Colonic mucosa (tissue), 4 donors: ENCODE measurements at regions not wholly inside any gene's neighbourhood (a gene's known extent, or its start where the extent isn't known, plus 50 kb on each side); places are given as distances from the start of the nearest gene placed in this dataset.

ENCODE experiments used
- DNase-seq: peaks from one replicate; pipeline ENCODE4 v3.0.0-alpha.2; 2020
- H3K27ac ChIP-seq: fragments of 200-600 bp; one replicate; pipeline ENCODE4 v1.8.0; 2021
- H3K27me3 ChIP-seq: fragments of 200-600 bp; one replicate; pipeline ENCODE4 v1.8.0; 2021
- H3K36me3 ChIP-seq: fragments of 200-600 bp; one replicate; pipeline ENCODE4 v1.8.0; 2021
- H3K4me1 ChIP-seq: fragments of 200-600 bp; one replicate; pipeline ENCODE4 v1.8.0; 2021; ENCODE audit warnings: mild to moderate bottlenecking
- H3K4me3 ChIP-seq: fragments of 200-600 bp; one replicate; pipeline ENCODE4 v1.8.0; 2021
- H3K9ac ChIP-seq, 2 donors: one replicate each; pipeline ENCODE4 v1.7.0; 2013; ENCODE audit warnings: control low read depth in 2 of 2, low read depth in 2 of 2, low read length in 2 of 2
- H3K9me3 ChIP-seq: fragments of 200-600 bp; one replicate; pipeline ENCODE4 v1.8.0; 2021
- intact Hi-C: fragments of 100-400 bp; cut with DNase I; formaldehyde crosslinking; loops from one replicate; pipeline ENCODE4 v1.14.1; 2022
- TF ChIP-seq, protein P1 (sequence below): fragments of 200-600 bp; IDR thresholded peaks from one replicate; pipeline ENCODE4 v1.8.0; 2022; ENCODE audit warnings: antibody characterized with exemption, mild to moderate bottlenecking
- donor health status: healthy.
- donor health status: DM: no; HTN: no; CAD: no.
- donor health status: DM: no; HTN: no; CAD: no.

DNA sequence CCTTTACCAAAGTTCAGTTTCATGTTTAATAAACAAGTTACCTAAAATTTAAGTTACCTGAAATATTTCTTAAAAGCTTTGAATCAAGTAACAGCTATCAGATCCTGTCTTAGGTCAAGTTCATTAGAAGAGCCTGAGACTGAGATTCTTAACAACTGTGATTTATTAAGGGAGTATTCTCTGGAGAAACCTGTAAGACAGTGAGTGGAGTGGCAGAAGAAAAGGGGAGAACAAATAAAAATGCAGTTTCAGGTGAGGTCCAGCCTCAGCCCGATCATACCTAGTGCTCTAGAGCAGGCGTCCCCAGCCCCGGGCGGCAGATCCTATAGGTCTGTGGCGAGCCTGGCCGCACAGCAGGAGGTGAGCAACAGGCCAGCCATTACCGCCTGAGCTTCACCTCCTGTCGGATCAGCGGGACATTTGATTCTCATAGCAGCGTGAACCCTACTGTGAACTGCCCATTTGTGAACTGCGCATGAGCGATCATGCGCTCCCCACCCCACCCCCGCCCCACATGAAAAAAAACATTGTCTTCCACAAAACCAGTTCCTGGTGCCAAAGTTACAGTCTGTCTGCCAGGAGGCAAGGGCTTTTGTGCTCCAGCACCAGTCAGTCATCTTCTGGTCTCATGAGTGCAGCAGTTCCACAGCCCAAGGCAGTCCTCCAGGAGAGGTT lies 59.2 kb upstream of the ADGRB3 start:
- Histone ChIP-seq H3K9me3 (no peaks in the 10 kb centered on the region), H3K9ac (no peak overlapping the region), H3K4me1 (no peaks in the 10 kb centered on the region), H3K27ac (no peak overlapping the region), H3K4me3 (no peak overlapping the region), H3K36me3 (no peaks in the 10 kb centered on the region), H3K27me3 (no peaks in the 10 kb centered on the region)
- DNase-seq = no peak
- intact Hi-C loops = no loop called here
- TF ChIP-seq, protein P1, sequence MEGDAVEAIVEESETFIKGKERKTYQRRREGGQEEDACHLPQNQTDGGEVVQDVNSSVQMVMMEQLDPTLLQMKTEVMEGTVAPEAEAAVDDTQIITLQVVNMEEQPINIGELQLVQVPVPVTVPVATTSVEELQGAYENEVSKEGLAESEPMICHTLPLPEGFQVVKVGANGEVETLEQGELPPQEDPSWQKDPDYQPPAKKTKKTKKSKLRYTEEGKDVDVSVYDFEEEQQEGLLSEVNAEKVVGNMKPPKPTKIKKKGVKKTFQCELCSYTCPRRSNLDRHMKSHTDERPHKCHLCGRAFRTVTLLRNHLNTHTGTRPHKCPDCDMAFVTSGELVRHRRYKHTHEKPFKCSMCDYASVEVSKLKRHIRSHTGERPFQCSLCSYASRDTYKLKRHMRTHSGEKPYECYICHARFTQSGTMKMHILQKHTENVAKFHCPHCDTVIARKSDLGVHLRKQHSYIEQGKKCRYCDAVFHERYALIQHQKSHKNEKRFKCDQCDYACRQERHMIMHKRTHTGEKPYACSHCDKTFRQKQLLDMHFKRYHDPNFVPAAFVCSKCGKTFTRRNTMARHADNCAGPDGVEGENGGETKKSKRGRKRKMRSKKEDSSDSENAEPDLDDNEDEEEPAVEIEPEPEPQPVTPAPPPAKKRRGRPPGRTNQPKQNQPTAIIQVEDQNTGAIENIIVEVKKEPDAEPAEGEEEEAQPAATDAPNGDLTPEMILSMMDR = no peak

DNA sequence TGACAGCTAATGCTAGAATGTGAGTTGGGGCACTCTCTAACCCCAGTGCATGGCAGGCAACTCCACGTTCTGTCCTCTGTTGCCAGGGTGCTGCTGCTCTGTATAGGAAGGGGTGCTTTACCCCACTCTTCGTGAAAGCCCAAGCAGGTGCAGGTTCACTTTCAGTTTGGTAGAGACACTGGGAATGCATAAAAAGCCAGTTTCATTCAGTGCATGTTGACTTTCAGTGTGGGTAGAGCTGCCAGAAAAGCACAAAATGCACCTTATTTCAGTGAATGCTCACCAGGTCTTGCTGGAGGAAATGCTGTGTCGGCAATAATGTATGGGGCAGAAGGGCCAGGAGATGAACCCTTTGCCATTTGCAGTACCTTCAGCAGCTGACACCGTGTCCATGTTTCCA lies 62.1 kb upstream of the ADGRB3 start:
- intact Hi-C loops = no loop called here
- no peaks in the 10 kb centered on the region for H3K9me3 ChIP-seq

DNA sequence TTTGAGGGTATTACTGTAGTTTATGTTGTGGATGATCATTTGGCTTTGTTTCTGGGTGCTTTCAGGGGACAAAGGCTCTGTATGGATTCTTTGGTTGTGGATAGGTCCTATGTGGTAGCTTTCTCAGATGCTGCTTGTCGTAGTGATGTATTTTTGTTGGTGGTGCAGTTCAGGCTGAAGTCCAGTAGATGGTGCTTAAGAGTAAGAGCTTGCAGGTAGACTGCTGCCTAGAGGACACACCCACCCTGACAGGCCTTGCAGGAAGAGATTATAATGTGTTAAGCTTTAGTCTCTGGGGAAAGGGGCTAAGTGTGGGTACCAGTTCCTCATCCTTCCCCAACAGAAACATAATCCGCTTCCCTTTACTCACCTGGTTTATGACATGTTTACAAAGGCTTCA lies 62.6 kb upstream of the ADGRB3 start:
- no peaks in the 10 kb centered on the region for H3K9me3 ChIP-seq
- TF ChIP-seq, protein P1 = peak; percentile 12
- no peak overlapping the region for H3K4me3 ChIP-seq
- no peak overlapping the region for H3K27ac ChIP-seq
- H3K4me1 ChIP-seq = no peaks in the 10 kb centered on the region
- no peak for DNase-seq
- H3K36me3 ChIP-seq = no peaks in the 10 kb centered on the region
- no peaks in the 10 kb centered on the region for H3K27me3 ChIP-seq
- intact Hi-C loops = no loop called here
- H3K9ac ChIP-seq = no peak overlapping the region

More for the DNA sequence above, 62.1 kb upstream of the ADGRB3 start:
- no peaks in the 10 kb centered on the region for H3K4me1 ChIP-seq
- DNase-seq = no peak
- no peaks in the 10 kb centered on the region for H3K27me3 ChIP-seq
- no peak overlapping the region for H3K4me3 ChIP-seq
- TF ChIP-seq, protein P1 = no peak
- H3K36me3 ChIP-seq = no peaks in the 10 kb centered on the region
- no peak overlapping the region for H3K27ac ChIP-seq
- no peak overlapping the region for H3K9ac ChIP-seq

DNA sequence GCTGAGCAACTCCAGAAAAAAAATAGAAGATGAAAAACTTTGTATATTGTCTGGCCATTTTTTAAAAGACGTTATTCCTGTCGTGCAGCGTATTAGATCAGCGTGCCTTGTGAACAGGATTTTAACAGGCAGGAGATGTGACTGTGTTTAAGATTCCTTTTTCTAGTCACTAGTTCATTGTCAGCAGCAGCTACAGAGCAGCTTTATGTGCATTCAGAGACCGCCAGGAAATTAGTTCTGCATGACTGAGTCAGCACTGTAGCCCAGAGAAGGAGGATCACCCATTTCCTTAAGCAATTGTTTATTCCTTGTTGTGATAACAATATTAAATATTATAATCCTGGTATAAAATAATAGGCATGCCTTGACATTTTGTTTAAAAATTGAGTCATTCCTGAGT lies 75.4 kb upstream of the ADGRB3 start:
- intact Hi-C loops = no loop called here
- Histone ChIP-seq H3K4me3 (no peak overlapping the region), H3K4me1 (no peaks in the 10 kb centered on the region), H3K9ac (no peak overlapping the region), H3K9me3 (no peaks in the 10 kb centered on the region), H3K27me3 (no peaks in the 10 kb centered on the region), H3K27ac (no peak overlapping the region), H3K36me3 (no peaks in the 10 kb centered on the region)
- DNase-seq = no peak
- TF ChIP-seq, protein P1 = no peak

DNA sequence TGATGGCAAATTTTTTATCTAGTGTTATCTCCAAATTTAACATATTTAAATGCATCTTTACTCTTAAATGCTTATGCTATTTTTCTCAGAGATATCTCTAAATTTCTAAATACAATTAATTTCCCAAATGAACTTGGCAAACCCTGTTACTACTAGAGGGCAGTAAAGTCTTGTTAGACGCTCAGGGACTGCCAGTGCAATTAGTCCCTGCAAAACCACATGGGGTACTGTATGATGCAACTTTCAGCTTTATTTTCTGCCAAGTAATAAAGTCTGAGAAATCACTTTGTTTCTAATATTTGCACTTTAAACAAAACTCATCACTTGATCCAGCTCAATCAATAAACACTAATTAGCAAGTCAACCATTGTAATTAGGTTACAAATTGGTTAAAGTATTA lies 76.0 kb upstream of the ADGRB3 start:
- no peak for DNase-seq
- no peak overlapping the region for H3K27ac ChIP-seq
- intact Hi-C loops = no loop called here
- TF ChIP-seq, protein P1 = no peak
- no peaks in the 10 kb centered on the region for H3K4me1 ChIP-seq
- H3K27me3 ChIP-seq = no peaks in the 10 kb centered on the region
- H3K9me3 ChIP-seq = no peaks in the 10 kb centered on the region
- H3K36me3 ChIP-seq = no peaks in the 10 kb centered on the region
- no peak overlapping the region for H3K4me3 ChIP-seq
- H3K9ac ChIP-seq = no peak overlapping the region
